GM18502 (cell line): ENCODE measurements at regions not wholly inside any gene's neighbourhood (a gene's known extent, or its start where the extent isn't known, plus 50 kb on each side); places are given as distances from the start of the nearest gene placed in this dataset.

Experiments
- ATAC-seq: cut with Tn5 transposase; IDR thresholded peaks from one replicate; pipeline ENCODE4 v1.9.1; 2021; ENCODE audit warnings: mild to moderate bottlenecking; ENCODE audit not compliant: unreplicated experiment, poor library complexity

DNA sequence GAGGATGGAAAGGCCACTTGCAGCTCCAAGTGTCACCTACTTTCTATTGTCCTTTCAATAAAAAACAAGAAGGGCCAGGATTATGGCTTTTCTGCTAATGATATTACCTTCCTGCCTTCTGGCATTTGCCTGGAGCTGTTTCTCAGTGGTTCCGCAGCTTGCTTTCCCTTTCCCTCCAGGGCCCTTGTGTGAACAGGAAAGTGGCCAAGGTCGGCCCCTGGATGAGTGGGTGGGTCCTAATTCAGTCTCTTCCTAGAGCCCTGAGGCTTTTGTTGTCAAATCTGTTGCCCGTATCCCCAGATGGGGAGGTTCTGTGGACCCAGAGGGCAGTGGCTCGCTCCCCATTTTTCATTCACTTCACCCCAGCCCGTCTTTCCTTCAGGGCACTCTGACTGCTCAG is 64.2 kb upstream of the UMPS start:
- no peak for ATAC-seq

DNA sequence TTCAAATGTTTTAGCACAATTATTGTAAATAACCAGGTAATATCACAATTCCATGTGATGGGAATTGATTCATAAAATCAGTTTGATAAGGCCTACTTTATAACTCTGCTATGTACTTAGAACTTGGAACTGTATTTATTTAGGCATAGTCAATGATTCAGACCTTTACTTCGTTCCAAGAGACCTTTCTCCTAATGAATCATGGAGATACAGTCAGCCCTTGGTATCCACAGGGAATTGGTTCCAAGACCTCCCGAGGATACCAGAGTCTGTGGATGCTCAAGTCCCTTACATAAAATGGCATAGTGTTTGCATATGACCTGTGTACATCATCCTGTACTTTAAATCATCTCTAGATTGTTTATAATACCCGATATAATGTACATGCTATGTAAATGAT is 60.8 kb upstream of the UMPS start:
- ATAC-seq, result no peak

DNA sequence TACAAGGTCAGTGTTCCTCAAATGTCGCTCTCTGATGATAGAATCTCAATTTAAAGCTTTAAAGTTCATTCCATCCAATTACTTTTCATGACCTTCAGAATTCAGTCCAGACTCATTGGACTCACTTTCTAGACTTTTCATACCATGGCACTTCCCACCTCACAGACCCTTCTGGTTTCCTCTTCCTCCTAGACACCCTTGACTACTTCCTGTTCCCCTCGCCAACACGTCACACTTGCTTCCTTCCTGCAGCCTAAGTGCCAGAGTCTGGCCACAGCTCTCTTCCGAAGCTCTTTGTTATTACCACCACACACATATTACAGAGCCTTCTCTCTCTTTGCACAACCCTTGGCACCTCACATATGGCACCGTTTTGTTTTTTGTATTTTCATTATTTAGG is 59.1 kb upstream of the UMPS start:
- ATAC-seq, result no peak

DNA sequence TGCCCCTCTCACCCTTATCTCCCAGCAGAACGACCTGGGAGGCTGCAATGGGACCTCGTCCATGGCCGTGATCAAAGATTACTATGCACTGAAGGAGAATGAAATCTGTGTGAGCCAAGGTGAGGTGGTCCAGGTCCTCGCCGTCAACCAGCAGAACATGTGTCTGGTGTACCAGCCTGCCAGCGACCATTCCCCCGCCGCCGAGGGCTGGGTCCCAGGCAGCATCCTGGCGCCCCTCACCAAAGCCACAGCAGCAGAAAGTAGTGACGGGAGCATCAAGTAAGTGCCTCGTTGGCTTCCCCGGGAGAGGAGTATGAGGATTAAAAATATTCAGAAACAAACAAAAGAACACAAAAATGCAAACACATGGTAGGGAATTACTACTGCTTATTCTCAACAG is 55.9 kb upstream of the UMPS start:
- ATAC-seq, result no peak

DNA sequence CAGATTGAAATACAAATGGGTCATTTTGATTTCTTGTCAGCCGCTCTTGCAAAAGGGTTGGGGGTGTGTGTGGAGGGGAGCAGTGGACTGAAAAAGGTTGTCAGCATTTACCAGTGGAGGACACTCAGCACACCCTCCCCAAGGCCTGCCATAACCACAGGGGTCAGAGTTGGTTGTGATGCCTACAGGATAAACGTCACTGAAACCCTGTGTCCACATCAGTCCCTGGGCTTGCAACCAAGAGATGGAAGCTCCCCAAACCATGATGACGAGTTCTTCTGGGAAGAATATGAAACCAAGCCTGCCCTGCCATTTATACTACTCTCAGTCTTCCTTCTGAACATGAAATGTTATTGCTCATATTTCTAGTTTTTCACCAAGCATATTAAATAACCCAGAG is 54.0 kb upstream of the UMPS start:
- ATAC-seq, result no peak

DNA sequence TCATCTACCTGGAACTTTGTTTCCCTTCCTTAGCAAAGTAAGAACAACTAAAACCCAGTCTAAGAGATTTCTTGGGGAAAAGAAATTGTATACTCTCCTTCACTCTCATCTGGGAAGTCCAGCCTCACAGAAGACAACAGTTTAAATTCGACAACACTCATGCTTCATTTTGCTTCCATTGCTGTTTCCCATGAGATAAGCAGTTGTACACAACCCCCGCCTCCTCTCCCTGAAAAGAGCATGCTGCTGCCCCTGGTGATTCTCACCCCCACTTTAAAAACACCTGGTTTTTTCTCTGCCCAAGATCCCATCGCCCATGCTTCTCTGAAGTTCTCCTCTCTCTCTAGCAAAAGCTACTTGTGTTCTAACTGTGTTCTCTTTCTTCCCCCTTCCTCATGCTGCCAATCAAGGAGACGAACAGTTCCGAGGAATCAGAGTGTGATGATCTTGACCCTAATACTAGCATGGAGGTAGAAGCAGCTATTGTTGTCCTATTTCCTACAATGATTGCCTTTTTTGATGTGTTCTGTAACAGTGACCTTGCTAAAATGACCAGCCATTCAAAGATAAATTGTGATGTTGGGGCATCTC is 51.1 kb upstream of the UMPS start:
- ATAC-seq, result no peak
